ENCODE measurements at regions not wholly inside any gene's neighbourhood (a gene's known extent, or its start where the extent isn't known, plus 50 kb on each side); places are given as distances from the start of the nearest gene placed in this dataset.

DNA sequence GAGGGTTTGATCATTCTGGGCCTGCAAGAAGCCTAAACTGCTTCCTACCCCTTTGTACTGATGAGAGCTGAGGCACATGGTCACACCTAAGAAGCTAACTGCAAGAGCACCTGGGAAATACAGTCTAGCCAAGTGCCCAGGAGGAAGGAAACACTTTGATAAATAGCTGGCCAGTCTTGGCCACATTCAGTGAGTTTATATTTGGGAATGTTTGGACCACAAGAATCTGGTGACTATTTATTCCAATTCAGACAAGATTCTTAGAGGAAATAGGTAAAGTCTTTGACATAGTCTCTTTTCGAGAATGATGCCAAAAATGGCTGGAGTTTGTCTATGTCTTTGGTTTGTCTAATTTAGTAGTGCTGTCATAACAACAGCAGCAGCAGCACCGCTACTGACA, 213.6 kb downstream of the KIF20B start:
- Histone ChIP-seq H2AFZ (ENCODE audit: low read length) (no peak overlapping the region), H3K9ac (ENCODE audit: insufficient read depth, low read depth, low read length) (no peak overlapping the region), H3K27ac (ENCODE audit: extremely low read length, insufficient read depth, low read length) (no peak overlapping the region), H3K4me3 (replicated peaks in 1 of 3; ENCODE audit: insufficient read depth in 1 of 3, low read depth in 2 of 3, low read length in 3 of 3) (no peak overlapping the region), H3K36me3 (replicated peaks in 1 of 2; ENCODE audit: control insufficient read depth in 1 of 2, insufficient read depth in 2 of 2, low read length in 2 of 2) (no peaks in the 10 kb centered on the region), H3K79me2 (ENCODE audit: insufficient read depth, low read length) (no peaks in the 10 kb centered on the region), H3K4me2 (ENCODE audit: low read depth, low read length) (no peak overlapping the region), H4K20me1 (ENCODE audit: insufficient read depth, low read length) (no peaks in the 10 kb centered on the region), H3K4me1 (ENCODE audit: insufficient read depth, low read length) (no peaks in the 10 kb centered on the region), H3K27me3 (ENCODE audit: control insufficient read depth in 1 of 2, insufficient read depth in 2 of 2, low read length in 2 of 2) (no peaks in the 10 kb centered on the region), H3K9me3 (ENCODE audit: low read length) (no peaks in the 10 kb centered on the region)
- ChIA-PET CTCF (ENCODE audit: low intra/inter-chr PET ratio, low total read pairs) (no interaction called here), POLR2A (no interaction called here)
- 17% methylated on average over 2 of the region's 2 CpGs for WGBS (ENCODE audit: low lambda C conversion rate)
- intact Hi-C loops (cut with micrococcal nuclease; ENCODE audit: unreplicated experiment) (no loop called here), in situ Hi-C loops (cut with HindIII; ENCODE audit: extremely low pct_ligation_motif_present, low pct_unique_long_range_greater_than_20kb) (no loop called here)
- DNase-seq (ENCODE audit: low spot score) = no peak
- ATAC-seq = no peak
- FAIRE-seq = no peak
- TF ChIP-seq, protein P1, sequence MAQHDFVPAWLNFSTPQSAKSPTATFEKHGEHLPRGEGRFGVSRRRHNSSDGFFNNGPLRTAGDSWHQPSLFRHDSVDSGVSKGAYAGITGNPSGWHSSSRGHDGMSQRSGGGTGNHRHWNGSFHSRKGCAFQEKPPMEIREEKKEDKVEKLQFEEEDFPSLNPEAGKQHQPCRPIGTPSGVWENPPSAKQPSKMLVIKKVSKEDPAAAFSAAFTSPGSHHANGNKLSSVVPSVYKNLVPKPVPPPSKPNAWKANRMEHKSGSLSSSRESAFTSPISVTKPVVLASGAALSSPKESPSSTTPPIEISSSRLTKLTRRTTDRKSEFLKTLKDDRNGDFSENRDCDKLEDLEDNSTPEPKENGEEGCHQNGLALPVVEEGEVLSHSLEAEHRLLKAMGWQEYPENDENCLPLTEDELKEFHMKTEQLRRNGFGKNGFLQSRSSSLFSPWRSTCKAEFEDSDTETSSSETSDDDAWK (CRISPR knock-in tag; IDR thresholded peaks at IDR 0.05) = no peak
- BruUV-seq (replicated peaks) = no TSS peak

DNA sequence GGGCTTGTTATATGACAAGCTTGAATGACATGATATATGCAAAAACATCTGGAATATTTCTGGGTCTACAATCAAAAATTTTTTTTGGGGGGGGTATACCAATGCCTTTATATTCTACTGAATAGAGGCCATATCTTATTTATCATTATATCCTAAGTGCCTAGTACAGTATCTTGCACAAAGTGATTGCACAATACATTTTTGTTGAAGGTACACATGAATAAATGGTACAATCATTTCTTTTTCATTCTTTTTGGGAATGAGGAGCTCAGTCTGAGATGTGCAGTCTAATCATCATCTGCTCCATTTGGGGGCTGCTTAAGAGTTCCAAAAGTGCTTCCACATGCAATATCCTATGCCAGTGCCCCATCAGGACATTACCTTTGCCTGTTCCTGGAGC, 214.6 kb downstream of the KIF20B start:
- in situ Hi-C loops (cut with HindIII; ENCODE audit: extremely low pct_ligation_motif_present, low pct_unique_long_range_greater_than_20kb) = no loop called here
- POLR2A ChIA-PET = no interaction called here

More for the DNA sequence above, 214.6 kb downstream of the KIF20B start:
- Histone ChIP-seq H3K9ac (ENCODE audit: insufficient read depth, low read depth, low read length) (no peak overlapping the region), H3K4me1 (ENCODE audit: insufficient read depth, low read length) (no peaks in the 10 kb centered on the region), H3K27ac (ENCODE audit: extremely low read length, insufficient read depth, low read length) (no peak overlapping the region), H2AFZ (ENCODE audit: low read length) (no peak overlapping the region), H3K36me3 (replicated peaks in 1 of 2; ENCODE audit: control insufficient read depth in 1 of 2, insufficient read depth in 2 of 2, low read length in 2 of 2) (no peaks in the 10 kb centered on the region), H3K79me2 (ENCODE audit: insufficient read depth, low read length) (no peaks in the 10 kb centered on the region), H3K4me3 (replicated peaks in 1 of 3; ENCODE audit: insufficient read depth in 1 of 3, low read depth in 2 of 3, low read length in 3 of 3) (no peak overlapping the region), H3K9me3 (ENCODE audit: low read length) (no peaks in the 10 kb centered on the region), H4K20me1 (ENCODE audit: insufficient read depth, low read length) (no peaks in the 10 kb centered on the region), H3K4me2 (ENCODE audit: low read depth, low read length) (no peak overlapping the region), H3K27me3 (ENCODE audit: control insufficient read depth in 1 of 2, insufficient read depth in 2 of 2, low read length in 2 of 2) (no peaks in the 10 kb centered on the region)
- DNase-seq (ENCODE audit: low spot score) (no peak), FAIRE-seq (no peak), ATAC-seq (no peak)
- CTCF ChIA-PET (ENCODE audit: low intra/inter-chr PET ratio, low total read pairs) = no interaction called here
- intact Hi-C loops (cut with micrococcal nuclease; ENCODE audit: unreplicated experiment) = no loop called here
- TF ChIP-seq JUNB (CRISPR knock-in tag; IDR thresholded peaks at IDR 0.05; ENCODE audit: borderline replicate concordance) (no peak), IRF2 (CRISPR knock-in tag; IDR thresholded peaks at IDR 0.05) (no peak), CEBPB (IDR thresholded peaks at IDR 0.05; ENCODE audit: borderline replicate concordance, low read depth, low read length) (peak; percentile 76; the same call in 1 of the 2 replicates)
- TF ChIP-seq, protein P2, sequence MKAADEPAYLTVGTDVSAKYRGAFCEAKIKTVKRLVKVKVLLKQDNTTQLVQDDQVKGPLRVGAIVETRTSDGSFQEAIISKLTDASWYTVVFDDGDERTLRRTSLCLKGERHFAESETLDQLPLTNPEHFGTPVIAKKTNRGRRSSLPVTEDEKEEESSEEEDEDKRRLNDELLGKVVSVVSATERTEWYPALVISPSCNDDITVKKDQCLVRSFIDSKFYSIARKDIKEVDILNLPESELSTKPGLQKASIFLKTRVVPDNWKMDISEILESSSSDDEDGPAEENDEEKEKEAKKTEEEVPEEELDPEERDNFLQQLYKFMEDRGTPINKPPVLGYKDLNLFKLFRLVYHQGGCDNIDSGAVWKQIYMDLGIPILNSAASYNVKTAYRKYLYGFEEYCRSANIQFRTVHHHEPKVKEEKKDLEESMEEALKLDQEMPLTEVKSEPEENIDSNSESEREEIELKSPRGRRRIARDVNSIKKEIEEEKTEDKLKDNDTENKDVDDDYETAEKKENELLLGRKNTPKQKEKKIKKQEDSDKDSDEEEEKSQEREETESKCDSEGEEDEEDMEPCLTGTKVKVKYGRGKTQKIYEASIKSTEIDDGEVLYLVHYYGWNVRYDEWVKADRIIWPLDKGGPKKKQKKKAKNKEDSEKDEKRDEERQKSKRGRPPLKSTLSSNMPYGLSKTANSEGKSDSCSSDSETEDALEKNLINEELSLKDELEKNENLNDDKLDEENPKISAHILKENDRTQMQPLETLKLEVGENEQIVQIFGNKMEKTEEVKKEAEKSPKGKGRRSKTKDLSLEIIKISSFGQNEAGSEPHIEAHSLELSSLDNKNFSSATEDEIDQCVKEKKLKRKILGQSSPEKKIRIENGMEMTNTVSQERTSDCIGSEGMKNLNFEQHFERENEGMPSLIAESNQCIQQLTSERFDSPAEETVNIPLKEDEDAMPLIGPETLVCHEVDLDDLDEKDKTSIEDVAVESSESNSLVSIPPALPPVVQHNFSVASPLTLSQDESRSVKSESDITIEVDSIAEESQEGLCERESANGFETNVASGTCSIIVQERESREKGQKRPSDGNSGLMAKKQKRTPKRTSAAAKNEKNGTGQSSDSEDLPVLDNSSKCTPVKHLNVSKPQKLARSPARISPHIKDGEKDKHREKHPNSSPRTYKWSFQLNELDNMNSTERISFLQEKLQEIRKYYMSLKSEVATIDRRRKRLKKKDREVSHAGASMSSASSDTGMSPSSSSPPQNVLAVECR (CRISPR knock-in tag; IDR thresholded peaks at IDR 0.05; ENCODE audit: borderline replicate concordance) = no peak
- BruUV-seq (replicated peaks) = no TSS peak

Data from HepG2 (cell line).